Natural killer cell (primary cell): ENCODE measurements at regions not wholly inside any gene's neighbourhood (a gene's known extent, or its start where the extent isn't known, plus 50 kb on each side); places are given as distances from the start of the nearest gene placed in this dataset.

Experiments
- ATAC-seq, 3 donors: fragments of 150-1000 bp in 2 of 3; fragments of 200-7000 bp in 1 of 3; cut with Tn5 transposase; 1 replicate in 1 of 3; 2 replicates in 2 of 3; pipeline ENCODE4 v1.10.0; 2021; ENCODE audit warnings: mild to moderate bottlenecking in 2 of 3, moderate library complexity in 2 of 3
- DNase-seq, 2 donors: peaks; one replicate each; pipeline versions ENCODE4 v3.0.0 to v3.0.0-alpha.2; 2013 to 2021; ENCODE audit warnings: mixed read lengths in 1 of 2
- H3K27ac ChIP-seq: one replicate; pipeline ENCODE4 v1.5.1; 2013; ENCODE audit warnings: mild to moderate bottlenecking, low read length
- H3K27me3 ChIP-seq: one replicate; pipeline ENCODE4 v1.6.1; 2013; ENCODE audit warnings: low read length; ENCODE audit not compliant: control insufficient read depth, insufficient read depth
- H3K36me3 ChIP-seq: one replicate; pipeline ENCODE4 v1.6.1; 2013; ENCODE audit warnings: low read length; ENCODE audit not compliant: control insufficient read depth, insufficient read depth
- H3K4me1 ChIP-seq: one replicate; pipeline ENCODE4 v1.6.1; 2013; ENCODE audit warnings: low read length; ENCODE audit not compliant: control insufficient read depth, insufficient read depth
- H3K4me3 ChIP-seq: one replicate; pipeline ENCODE4 v1.5.1; 2013; ENCODE audit warnings: low read length
- H3K9me3 ChIP-seq: one replicate; pipeline ENCODE4 v1.6.1; 2013; ENCODE audit warnings: low read length; ENCODE audit not compliant: control insufficient read depth, insufficient read depth
- H3K27ac Mint-ChIP-seq, 2 donors: one replicate each; pipeline ENCODE4 v1.8.0; 2022; ENCODE audit warnings: mild to moderate bottlenecking in 2 of 2, mixed read lengths in 2 of 2, moderate library complexity in 1 of 2
- H3K27me3 Mint-ChIP-seq, 2 donors: one replicate each; pipeline ENCODE4 v1.8.0; 2022; ENCODE audit warnings: low read depth in 2 of 2, mixed read lengths in 2 of 2
- H3K36me3 Mint-ChIP-seq: one replicate; pipeline ENCODE4 v1.8.0; 2022; ENCODE audit warnings: mixed read lengths
- H3K4me1 Mint-ChIP-seq, 2 donors: one replicate each; pipeline ENCODE4 v1.8.0; 2022; ENCODE audit warnings: mixed read lengths in 2 of 2
- H3K4me3 Mint-ChIP-seq: one replicate; pipeline ENCODE4 v1.8.0; 2022; ENCODE audit warnings: mild to moderate bottlenecking, moderate library complexity, mixed read lengths
- H3K9me3 Mint-ChIP-seq, 2 donors: one replicate each; pipeline ENCODE4 v1.8.0; 2022; ENCODE audit warnings: mixed read lengths in 2 of 2
- CTCF ChIP-seq: fragments of 200-600 bp; IDR thresholded peaks from one replicate; pipeline ENCODE4 v1.8.0; 2022; ENCODE audit warnings: antibody characterized with exemption
- WGBS: methylation state at CpG from one replicate; pipeline ENCODE4 v1.1.7; 2013; ENCODE audit warnings: missing lambda C conversion rate; ENCODE audit not compliant: insufficient coverage; 5-methylcytosine and 5-hydroxymethylcytosine counted together
- intact Hi-C: fragments of 100-400 bp; cut with micrococcal nuclease; formaldehyde crosslinking; loops from one replicate; pipeline ENCODE4 v1.14.2; 2022

- Mint-ChIP-seq H3K27me3 (peaks cover 0 to 2% of the 10 kb centered on the region in 2 donors), H3K9me3 (no peaks in the 10 kb centered on the region), H3K36me3 (no peaks in the 10 kb centered on the region), H3K27ac (no peak overlapping the region), H3K4me3 (no peak overlapping the region), H3K4me1 (no peaks in the 10 kb centered on the region)
- no peak for ATAC-seq
- 93% methylated on average over 26 of the region's 26 CpGs for WGBS
- TF ChIP-seq CTCF, result no peak
- no peak overlapping the region for H3K27ac ChIP-seq
- DNase-seq, result no peak
- H3K4me1 ChIP-seq, result no peaks in the 10 kb centered on the region
- H3K27me3 ChIP-seq, result no peaks in the 10 kb centered on the region
- no peak overlapping the region for H3K4me3 ChIP-seq
- intact Hi-C loops, result no loop called here
- no peaks in the 10 kb centered on the region for H3K36me3 ChIP-seq
- no peaks in the 10 kb centered on the region for H3K9me3 ChIP-seq
These were observed 102.6 kb downstream of the PTPRS start for GRCh38 chr19:5237939-5238480.

DNA sequence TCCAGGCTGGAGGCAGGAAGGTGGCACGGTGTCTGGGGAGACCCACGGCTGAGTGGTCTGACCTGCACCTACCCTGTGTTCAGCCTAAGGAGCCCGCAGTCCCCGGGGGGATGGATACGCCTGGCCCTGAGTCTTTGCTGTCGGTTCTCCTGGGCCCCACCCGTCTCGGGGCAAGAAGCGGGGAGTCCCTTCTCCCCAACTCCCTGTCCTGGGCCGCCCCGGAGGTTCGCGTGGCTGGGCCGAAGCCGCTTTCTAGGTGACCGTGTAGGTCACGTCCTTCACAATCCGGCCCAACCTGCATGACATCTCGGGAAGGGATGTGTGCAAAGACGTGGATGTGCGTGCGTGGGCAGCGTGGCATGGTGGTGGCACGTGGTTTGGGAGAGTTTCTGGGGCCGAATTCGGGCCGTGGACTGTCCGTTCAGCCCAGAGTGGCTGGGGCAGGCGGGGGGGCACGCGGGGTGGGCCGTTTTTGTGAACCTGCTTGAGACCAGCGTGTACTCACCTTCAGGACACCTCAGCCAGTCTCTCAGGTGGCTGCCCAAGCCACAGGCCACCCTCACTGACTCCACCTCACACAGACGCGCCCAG, 103.3 kb downstream of the PTPRS start:
- Histone ChIP-seq H3K36me3 (no peaks in the 10 kb centered on the region), H3K4me3 (no peak overlapping the region), H3K9me3 (no peaks in the 10 kb centered on the region), H3K27me3 (no peaks in the 10 kb centered on the region), H3K27ac (no peak overlapping the region), H3K4me1 (no peaks in the 10 kb centered on the region)
- Mint-ChIP-seq H3K9me3 (no peaks in the 10 kb centered on the region), H3K4me1 (no peaks in the 10 kb centered on the region), H3K4me3 (no peak overlapping the region), H3K27ac (no peak overlapping the region), H3K36me3 (no peaks in the 10 kb centered on the region), H3K27me3 (peaks cover 0 to 2% of the 10 kb centered on the region in 2 donors)
- DNase-seq (no peak), ATAC-seq (no peak)
- no peak for TF ChIP-seq CTCF
- intact Hi-C loops, result no loop called here
- 92% methylated on average over 33 of the region's 35 CpGs for WGBS

- H3K27me3 ChIP-seq, result no peaks in the 10 kb centered on the region
- intact Hi-C loops, result no loop called here
- H3K27ac ChIP-seq, result no peak overlapping the region
- H3K9me3 Mint-ChIP-seq, result no peaks in the 10 kb centered on the region
- ATAC-seq (no peak), DNase-seq (no peak)
- no peak overlapping the region for H3K27ac Mint-ChIP-seq
- H3K36me3 ChIP-seq, result no peaks in the 10 kb centered on the region
- H3K4me1 ChIP-seq, result no peaks in the 10 kb centered on the region
- H3K27me3 Mint-ChIP-seq, result peaks cover 0 to 5% of the 10 kb centered on the region in 2 donors
- no peak overlapping the region for H3K4me3 Mint-ChIP-seq
- no peaks in the 10 kb centered on the region for H3K36me3 Mint-ChIP-seq
- H3K4me1 Mint-ChIP-seq, result no peaks in the 10 kb centered on the region
- no peaks in the 10 kb centered on the region for H3K9me3 ChIP-seq
- TF ChIP-seq CTCF, result no peak
- no peak overlapping the region for H3K4me3 ChIP-seq
- WGBS, result 94% methylated on average over 12 of the region's 12 CpGs
These were observed 105.0 kb downstream of the PTPRS start for GRCh38 chr19:5235458-5236219.
